GM10248 (cell line): ENCODE measurements at regions not wholly inside any gene's neighbourhood (a gene's known extent, or its start where the extent isn't known, plus 50 kb on each side); places are given as distances from the start of the nearest gene placed in this dataset.
"Not testable (repeated sequence)": the region's sequence is repeated elsewhere in the genome, so short reads cannot be mapped to it uniquely, and the experiment has no call there.

Experiments
- CTCF ChIA-PET: fragments of 300-600 bp; sonication (Branson Sonifier 250); formaldehyde crosslinking; extraction: SDS; loops from one replicate; lab custom pipeline; 2021; ENCODE audit warnings: antibody characterized with exemption; lab: Yijun Ruan, JAX
- POLR2A ChIA-PET: fragments of 350-650 bp; sonication (Branson Sonifier 250); formaldehyde crosslinking; extraction: SDS; loops from one replicate; lab custom pipeline; 2020; ENCODE audit warnings: antibody characterized with exemption; lab: Yijun Ruan, JAX
- DNase-seq: peaks from one replicate; pipeline ENCODE4 v3.0.0; 2012; ENCODE audit errors: extremely low spot score
- CTCF ChIP-seq: IDR thresholded peaks from 2 replicates; pipeline ENCODE4 v1.5.1; 2012; ENCODE audit warnings: mild to moderate bottlenecking, low read depth; ENCODE audit errors: extremely low read depth, missing control alignments, control extremely low read depth

GRCh38 chr14:28245216-28245615 lies 521.4 kb upstream of the FOXG1 start:
- TF ChIP-seq CTCF = no peak
- no peak for DNase-seq
- POLR2A ChIA-PET = no interaction called here
- CTCF ChIA-PET = no interaction called here

- ChIA-PET POLR2A (no interaction called here), CTCF (no interaction called here)
- DNase-seq = no peak
- TF ChIP-seq CTCF = no peak
These were observed 519.1 kb upstream of the FOXG1 start for GRCh38 chr14:28247491-28247890.

- DNase-seq, CTCF ChIA-PET, POLR2A ChIA-PET: not testable (repeated sequence)
These were observed 514.5 kb upstream of the FOXG1 start for GRCh38 chr14:28252124-28252523.

- no peak for DNase-seq
- no peak for TF ChIP-seq CTCF
- ChIA-PET POLR2A (no interaction called here), CTCF (no interaction called here)
These were observed 511.8 kb upstream of the FOXG1 start for GRCh38 chr14:28254768-28255167.

DNA sequence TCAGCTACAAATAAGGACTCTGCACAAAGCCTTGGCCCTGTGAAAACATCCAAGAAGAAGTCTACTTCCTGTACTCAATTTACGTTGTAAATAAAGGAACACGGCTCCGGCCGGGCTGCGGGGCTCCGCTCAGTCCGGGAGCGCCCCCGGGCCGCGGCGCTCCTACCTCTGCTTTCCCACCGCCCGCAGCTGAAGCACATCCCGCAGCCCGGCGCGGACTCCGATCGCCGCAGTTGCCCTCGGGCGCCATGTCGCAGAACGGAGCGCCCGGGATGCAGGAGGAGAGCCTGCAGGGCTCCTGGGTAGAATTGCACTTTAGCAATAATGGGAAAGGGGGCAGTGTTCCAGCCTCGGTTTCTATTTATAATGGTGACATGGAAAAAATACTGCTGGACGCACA lies 502.3 kb upstream of the FOXG1 start:
- POLR2A ChIA-PET = no interaction called here

GRCh38 chr14:28272270-28272669 lies 494.3 kb upstream of the FOXG1 start:
- CTCF ChIA-PET = no interaction called here
- POLR2A ChIA-PET = no interaction called here
- TF ChIP-seq CTCF = no peak
- no peak for DNase-seq

More for the DNA sequence above, 502.3 kb upstream of the FOXG1 start:
- DNase-seq = no peak
- TF ChIP-seq CTCF = no peak
- CTCF ChIA-PET = no interaction called here

DNA sequence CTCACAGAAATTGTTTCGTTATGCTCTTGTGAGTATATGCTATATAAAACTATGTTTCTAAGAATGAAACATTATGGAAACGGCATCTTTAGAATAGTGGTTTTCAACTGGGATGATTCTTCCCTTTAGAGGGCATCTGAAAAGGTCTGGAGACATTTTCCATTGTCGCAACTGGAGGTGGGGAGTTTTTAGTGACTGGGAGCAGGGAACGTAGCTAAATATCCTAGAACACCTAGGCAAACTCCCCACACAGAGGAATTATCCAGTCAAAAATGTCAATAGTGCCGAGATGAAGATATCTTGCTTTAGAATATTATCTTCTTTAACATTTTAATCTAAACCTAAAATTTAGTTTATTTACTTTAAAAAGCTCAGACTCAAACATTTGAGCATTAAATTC lies 486.1 kb upstream of the FOXG1 start:
- ChIA-PET POLR2A (no interaction called here), CTCF (interaction anchor here (1.5 kb wide), 1 partner anchor 19 kb away, joined by 3 read pairs; no protein-coding TSS in a partner anchor)
- no peak for TF ChIP-seq CTCF
- DNase-seq = no peak
